H4 (cell line): ENCODE measurements at regions not wholly inside any gene's neighbourhood (a gene's known extent, or its start where the extent isn't known, plus 50 kb on each side); places are given as distances from the start of the nearest gene placed in this dataset.
"Not testable (repeated sequence)": the region's sequence is repeated elsewhere in the genome, so short reads cannot be mapped to it uniquely, and the experiment has no call there.

Experiments
- DNase-seq: peaks from one replicate; pipeline ENCODE4 v3.0.0-alpha.2; 2015; ENCODE audit warnings: low spot score

- no peak for DNase-seq
Measured at GRCh38 chr5:104914536-104915070, 1352.0 kb upstream of the NUDT12 start.

- no peak for DNase-seq
Measured at GRCh38 chr5:104913841-104914281, 1351.3 kb upstream of the NUDT12 start.

DNA sequence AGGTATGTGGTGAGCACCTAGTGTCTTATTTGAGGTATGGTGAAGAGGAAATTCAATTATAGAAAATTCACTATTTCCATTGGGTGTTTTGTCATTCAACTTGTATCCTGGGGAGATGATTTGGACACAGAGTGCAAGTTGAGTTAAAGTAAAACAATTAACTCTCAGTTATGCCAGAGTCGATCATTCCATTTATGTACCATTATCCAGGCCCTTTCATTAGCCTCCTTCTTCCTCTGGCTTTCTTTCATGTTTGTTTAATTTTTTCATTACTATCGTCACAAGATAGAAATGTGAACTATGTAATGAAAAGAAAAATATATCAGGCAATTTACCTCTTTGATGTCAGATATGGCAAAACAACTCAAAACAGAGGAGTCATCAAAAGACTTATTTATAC is 1347.2 kb upstream of the NUDT12 start:
- DNase-seq = no peak

DNA sequence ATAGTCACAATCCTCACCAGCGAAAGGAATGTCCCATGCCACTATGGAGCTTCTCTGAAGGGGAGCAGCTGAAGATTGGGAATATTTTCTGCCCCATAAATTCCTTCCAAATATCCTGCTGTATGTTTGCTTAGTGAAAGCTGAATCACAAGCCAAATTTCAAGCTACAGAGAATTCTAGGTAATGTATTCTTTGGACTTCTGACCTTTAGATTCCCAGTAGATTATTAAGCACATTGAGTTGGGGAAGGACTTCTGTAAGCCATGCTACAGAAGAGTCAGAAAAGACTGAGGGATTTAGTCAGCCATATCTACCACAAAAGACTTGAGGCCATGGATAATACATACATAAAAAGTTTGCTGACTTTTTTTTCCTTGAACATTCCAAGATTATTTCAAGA is 1342.0 kb upstream of the NUDT12 start:
- no peak for DNase-seq

DNA sequence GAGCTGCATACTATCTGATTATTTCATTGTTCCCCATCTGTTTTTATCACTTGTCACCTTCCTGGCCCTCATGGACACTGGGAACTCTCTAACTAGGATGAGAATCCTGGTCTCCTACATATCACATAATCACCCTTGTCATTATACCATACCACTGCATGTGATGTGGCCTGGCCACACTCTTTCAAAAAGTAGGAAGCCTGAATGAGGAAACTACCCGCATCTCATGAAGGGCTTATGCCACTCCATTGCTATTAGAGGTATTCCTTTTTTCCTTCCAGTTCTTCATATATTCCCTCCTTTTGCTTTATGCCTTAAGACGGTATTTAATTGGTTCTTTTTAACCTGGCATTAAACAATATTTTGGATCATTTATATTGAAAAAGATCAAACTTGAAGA is 1341.4 kb upstream of the NUDT12 start:
- no peak for DNase-seq

- no peak for DNase-seq
Measured at GRCh38 chr5:104891596-104891995, 1329.0 kb upstream of the NUDT12 start.

DNA sequence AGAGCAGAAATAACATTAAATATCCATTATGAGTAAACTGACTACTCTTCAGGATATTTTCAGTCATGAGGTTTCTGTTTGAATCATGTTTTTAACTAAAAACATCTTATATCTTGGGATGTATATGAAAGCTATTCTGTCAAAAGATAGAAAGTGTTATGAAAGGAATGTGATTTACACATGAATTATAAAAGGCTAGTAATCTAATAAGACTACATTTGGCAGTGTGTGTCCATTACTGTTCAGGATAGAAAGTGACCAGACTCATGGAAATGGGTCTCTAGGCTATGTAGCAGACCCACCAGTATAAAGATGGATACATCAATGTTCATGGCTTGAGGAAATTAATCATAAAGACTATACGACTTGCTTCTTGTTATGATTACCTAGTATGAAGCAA is 1328.2 kb upstream of the NUDT12 start:
- DNase-seq = no peak

DNA sequence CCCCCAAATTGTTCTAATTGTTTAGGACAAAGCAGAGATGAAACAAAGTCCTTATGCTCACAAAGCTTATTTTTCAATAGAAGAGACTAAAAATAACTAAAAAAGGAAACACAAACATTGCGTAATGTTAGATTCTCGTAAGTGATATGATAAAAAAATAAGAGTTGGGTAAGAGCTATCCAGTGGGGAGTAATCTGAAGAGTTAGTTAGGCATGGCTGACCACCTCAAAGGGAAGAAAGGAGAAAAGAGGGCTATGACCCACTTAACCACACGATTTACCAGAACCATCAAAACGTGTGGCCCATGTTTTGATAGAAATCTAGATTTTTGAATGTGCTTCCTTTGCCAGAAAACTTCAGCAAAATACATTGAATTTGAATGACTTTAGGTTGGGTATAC is 1296.8 kb upstream of the NUDT12 start:
- no peak for DNase-seq

- not testable (repeated sequence) for DNase-seq
Measured at GRCh38 chr5:104852099-104852498, 1289.5 kb upstream of the NUDT12 start.

DNA sequence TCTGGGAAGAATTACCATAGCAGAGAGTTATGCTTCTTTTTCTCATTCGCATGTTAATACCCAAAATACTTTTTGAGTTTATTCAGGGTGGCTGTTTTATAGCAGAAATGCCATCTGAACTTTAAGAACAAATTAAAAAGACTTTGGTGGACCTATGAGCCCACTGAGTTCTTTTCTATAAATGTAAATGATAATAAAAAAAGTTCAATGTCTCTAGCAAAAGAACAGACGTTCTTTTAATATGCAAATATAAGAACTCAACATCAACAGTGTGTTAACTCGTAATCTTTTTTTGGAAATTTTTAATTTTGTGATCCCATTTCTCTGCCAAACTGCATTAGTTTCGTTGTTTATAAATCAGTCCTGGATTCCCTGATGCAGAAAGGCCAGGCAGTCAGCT is 1283.0 kb upstream of the NUDT12 start:
- no peak for DNase-seq

DNA sequence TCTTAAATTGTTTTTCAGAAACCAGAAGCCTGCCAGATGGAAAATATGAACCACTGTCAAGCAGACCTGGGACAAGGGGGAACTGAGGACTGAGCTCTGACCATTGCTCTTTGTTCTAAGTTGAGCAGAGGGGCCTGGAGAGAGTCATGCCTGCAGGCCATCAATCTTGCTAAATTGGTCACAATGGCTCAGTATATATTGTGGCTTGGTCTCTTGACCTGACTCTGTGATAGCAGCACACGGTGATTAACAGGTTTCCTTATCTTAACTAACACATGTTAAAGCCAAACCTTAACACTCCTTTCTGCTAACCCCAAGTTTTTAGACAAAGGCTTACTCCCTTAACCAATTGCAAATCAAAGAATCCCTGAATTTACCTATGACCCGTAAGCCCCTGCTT is 1281.2 kb upstream of the NUDT12 start:
- no peak for DNase-seq

GRCh38 chr5:104840284-104840683 is 1277.7 kb upstream of the NUDT12 start:
- DNase-seq = no peak

- not testable (repeated sequence) for DNase-seq
Measured at GRCh38 chr5:104831515-104831914, 1268.9 kb upstream of the NUDT12 start.

- no peak for DNase-seq
Measured at GRCh38 chr5:104821606-104822005, 1259.0 kb upstream of the NUDT12 start.

DNA sequence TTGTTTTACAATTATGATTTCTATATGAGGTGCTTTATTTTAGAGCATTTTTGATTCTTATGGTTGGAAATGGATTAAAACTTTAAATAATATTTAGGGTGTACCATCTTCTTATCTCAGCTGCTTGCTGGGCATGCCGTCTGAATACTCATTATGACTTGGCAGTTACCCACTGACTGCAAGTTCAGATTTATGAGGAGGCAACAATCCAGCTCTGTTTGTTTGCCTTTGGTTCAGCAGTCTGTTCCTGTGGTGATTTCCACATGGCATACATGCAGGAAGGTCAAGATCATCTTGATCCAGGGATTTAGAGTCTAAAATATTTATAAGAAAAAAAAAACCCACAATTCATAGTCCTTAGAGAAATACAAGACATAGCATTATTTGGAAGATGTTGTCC is 1254.5 kb upstream of the NUDT12 start:
- peak; percentile 17 for DNase-seq

- DNase-seq = no peak
Measured at GRCh38 chr5:104815212-104815611, 1252.6 kb upstream of the NUDT12 start.

DNA sequence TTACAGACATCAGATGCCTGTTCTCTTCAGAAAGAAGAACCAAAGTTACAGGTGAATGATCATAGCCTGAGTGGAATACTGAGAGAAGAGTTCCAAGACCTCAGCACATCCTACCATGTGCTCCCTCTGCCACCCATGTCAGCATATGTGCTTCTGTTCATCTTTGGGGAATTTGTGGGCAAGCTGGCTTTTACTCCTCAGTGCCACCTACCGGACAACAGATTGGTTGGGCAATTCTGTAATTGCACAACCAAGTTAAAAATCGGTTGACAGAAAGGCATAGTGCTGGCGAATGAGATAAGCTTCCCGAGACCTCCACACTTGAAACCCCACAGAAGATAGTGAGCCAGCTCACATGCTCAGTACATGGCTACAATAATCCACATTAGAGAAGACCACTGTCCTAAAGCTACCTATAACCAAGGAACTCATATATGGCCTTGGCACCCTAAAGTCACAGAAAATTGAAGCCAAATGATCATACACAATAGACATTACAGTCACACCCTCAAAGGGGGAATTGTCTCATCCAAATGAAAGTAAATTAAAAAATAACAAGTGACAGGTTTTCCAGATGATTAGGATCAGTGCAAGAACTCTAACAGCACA is 1238.0 kb upstream of the NUDT12 start:
- DNase-seq = peak; percentile 36

GRCh38 chr5:104793755-104794080 is 1231.1 kb upstream of the NUDT12 start:
- DNase-seq = no peak

DNA sequence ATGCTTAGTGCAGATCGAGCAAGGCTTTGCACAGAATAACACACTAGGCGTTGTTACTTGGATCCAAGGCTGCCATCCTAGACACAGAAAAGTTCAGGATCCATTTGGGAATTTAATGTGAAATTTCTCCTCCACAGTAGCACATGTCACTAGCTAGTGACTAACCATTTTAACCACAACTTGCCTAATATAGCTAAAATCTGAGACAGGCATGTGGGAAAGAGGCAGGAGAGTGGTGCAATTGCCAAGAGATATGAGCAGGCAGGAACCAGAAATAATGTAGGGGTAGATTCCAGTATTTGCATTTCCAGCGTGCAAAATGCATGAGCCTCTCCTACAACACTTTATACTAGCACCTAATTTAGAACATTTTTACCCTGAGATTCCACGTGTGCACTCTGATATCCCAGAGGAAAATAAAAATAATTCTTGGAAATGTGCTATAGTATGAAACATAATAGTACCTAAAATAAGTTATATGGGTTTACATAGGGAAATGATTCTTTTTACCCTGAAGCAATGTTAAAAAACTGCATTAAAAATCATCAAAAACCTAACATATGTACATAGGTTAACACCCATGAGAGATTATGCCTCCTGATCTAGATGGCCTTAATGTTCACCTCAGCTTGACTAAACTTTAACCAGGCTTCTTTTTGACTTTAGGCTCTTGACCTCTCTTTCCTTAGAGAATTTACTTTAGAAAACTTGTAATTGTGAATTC is 1230.6 kb upstream of the NUDT12 start:
- DNase-seq = peak; percentile 78

DNA sequence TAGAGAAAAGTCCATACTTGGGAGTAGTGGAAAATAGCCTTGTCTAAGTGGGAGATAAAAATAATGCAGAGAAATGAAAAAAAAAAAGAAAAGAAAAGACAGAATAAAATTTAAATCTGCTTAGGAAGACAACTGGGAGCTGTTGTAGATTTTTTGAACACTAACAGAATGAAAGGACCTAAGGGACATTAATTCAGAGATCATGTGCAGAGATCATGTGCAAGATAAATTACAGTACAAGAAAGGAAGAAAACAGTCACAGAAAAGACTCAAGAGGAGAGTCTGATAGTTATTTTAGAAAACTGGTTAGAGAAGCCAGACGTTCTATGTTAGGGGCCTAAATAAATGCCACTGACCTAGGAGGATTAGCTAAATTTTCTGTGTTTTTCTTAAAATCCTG is 1226.8 kb upstream of the NUDT12 start:
- no peak for DNase-seq

DNA sequence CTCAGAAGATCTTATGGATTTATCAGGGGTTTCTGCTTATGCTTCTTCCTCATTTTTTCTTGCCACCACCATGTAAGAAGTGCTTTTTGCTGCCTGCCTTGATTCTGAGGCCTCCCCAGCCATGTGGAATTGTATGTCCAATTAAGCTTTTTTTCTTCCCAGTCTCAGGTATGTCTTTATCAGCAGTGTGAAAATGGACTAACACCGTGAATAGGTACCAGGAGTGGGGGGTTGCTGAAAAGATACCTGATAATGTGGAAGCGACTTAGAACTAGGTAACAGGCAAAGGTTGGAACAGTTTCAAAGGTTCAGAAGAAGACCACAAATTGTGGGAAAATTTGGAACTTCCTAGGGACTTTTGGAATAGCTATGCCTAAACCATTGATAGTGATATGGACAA is 1222.5 kb upstream of the NUDT12 start:
- no peak for DNase-seq

GRCh38 chr5:104774372-104774771 is 1211.8 kb upstream of the NUDT12 start:
- no peak for DNase-seq

- DNase-seq = no peak
Measured at GRCh38 chr5:104764197-104764596, 1201.6 kb upstream of the NUDT12 start.

DNA sequence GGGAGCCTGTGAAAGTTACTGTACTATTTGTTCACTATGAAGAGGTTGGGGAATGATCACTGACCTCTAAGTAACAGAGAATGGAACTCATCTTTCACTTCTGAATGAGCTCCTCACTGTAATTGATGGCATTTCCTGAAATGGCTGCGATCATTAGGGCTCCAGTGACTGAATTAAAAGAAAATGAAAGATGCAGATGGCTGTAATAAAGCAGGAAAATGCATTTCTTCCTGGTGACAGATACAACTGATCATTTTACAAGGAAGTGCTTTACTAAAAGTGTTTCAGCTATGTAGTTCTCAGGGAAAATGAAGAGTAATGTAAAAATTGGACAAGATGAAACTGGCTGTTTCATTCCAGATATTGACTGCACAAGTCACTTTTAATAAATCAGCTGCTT is 1200.6 kb upstream of the NUDT12 start:
- no peak for DNase-seq
